Spleen (tissue), 7 donors: ENCODE measurements at regions not wholly inside any gene's neighbourhood (a gene's known extent, or its start where the extent isn't known, plus 50 kb on each side); places are given as distances from the start of the nearest gene placed in this dataset.

Experiments
- POLR2A ChIP-seq, 3 donors: fragments of 450-650 bp; IDR thresholded peaks; one replicate each; pipeline ENCODE4 v1.5.1; 2017; ENCODE audit warnings: antibody characterized with exemption in 3 of 3, mild to moderate bottlenecking in 1 of 3
- TF ChIP-seq, protein P1 (sequence below), 11 experiments: fragments of 200-600 bp in 7 of 11; fragments of 450-650 bp in 4 of 11; sonication (generic) in 4 of 11; IDR thresholded peaks in 8 of 11; conservative IDR thresholded peaks in 3 of 11; 1 replicate in 7 of 11; 2 replicates in 4 of 11; pipeline versions ENCODE4 v1.4.0 to v1.8.0; 2016 to 2021; ENCODE audit warnings: antibody characterized with exemption in 11 of 11, inconsistent platforms in 4 of 11, mild to moderate bottlenecking in 1 of 11
- donor health status: DM: no; HTN: no; CAD: no; lungs with moderate emphysema.
- donor health status: DM: no; HTN: no; CAD: no.
- donor health status: DM: no; HTN: no; CAD: no.

DNA sequence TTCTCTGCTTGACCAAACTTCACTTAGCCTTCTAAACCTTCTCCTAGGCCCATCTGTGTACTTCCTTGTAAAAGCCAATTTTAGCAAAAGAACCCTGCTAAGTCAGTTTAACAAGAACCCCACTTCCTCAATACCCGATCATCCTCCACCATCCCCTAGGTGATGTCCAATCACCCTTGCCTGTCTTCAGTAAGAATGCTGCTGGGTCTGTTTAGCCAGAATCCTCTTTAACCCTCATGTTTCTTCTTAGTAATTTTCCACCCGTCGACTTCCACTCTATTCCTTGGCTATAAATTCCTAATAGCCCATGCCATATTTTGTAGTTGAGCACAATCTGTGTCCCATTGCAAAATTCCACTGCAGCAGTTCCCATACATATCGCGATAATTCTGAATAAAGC is 780.0 kb upstream of the RAB6C start:
- no peak for TF ChIP-seq POLR2A (IDR thresholded peaks at IDR 0.05)
- TF ChIP-seq, protein P1, sequence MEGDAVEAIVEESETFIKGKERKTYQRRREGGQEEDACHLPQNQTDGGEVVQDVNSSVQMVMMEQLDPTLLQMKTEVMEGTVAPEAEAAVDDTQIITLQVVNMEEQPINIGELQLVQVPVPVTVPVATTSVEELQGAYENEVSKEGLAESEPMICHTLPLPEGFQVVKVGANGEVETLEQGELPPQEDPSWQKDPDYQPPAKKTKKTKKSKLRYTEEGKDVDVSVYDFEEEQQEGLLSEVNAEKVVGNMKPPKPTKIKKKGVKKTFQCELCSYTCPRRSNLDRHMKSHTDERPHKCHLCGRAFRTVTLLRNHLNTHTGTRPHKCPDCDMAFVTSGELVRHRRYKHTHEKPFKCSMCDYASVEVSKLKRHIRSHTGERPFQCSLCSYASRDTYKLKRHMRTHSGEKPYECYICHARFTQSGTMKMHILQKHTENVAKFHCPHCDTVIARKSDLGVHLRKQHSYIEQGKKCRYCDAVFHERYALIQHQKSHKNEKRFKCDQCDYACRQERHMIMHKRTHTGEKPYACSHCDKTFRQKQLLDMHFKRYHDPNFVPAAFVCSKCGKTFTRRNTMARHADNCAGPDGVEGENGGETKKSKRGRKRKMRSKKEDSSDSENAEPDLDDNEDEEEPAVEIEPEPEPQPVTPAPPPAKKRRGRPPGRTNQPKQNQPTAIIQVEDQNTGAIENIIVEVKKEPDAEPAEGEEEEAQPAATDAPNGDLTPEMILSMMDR (IDR thresholded peaks at IDR 0.05 in 8 of 11, conservative IDR thresholded peaks at IDR 0.05 in 3 of 11), result no peak
